Activated naive CD4-positive, alpha-beta T cell treated with anti-CD3 and anti-CD28 coated beads, Interleukin-2, amount 10 ng/mL, durations not matched to agents 7 days and 5 days (primary cell): ENCODE measurements at regions not wholly inside any gene's neighbourhood (a gene's known extent, or its start where the extent isn't known, plus 50 kb on each side); places are given as distances from the start of the nearest gene placed in this dataset.
"Not testable (repeated sequence)": the region's sequence is repeated elsewhere in the genome, so short reads cannot be mapped to it uniquely, and the experiment has no call there.

Experiments used
- CTCF ChIA-PET: fragments of 350-600 bp; sonication (Branson Sonifier 250); formaldehyde crosslinking; loops from one replicate; lab custom pipeline; 2021; ENCODE audit warnings: antibody characterized with exemption; lab: Charles Lee
- DNase-seq: peaks from one replicate; pipeline ENCODE4 v3.0.0-alpha.2; 2020
- H3K27ac Mint-ChIP-seq: one replicate; pipeline ENCODE4 v1.8.0; 2021; ENCODE audit warnings: mild to moderate bottlenecking, moderate library complexity, mixed read lengths
- H3K27me3 Mint-ChIP-seq: one replicate; pipeline ENCODE4 v1.8.0; 2021; ENCODE audit warnings: mild to moderate bottlenecking, mixed read lengths
- H3K36me3 Mint-ChIP-seq: one replicate; pipeline ENCODE4 v1.8.0; 2021; ENCODE audit warnings: mixed read lengths
- H3K4me1 Mint-ChIP-seq: one replicate; pipeline ENCODE4 v1.8.0; 2021; ENCODE audit warnings: mixed read lengths
- H3K4me3 Mint-ChIP-seq: one replicate; pipeline ENCODE4 v1.8.0; 2021; ENCODE audit warnings: mild to moderate bottlenecking, moderate library complexity, mixed read lengths
- H3K9me3 Mint-ChIP-seq: one replicate; pipeline ENCODE4 v1.8.0; 2021; ENCODE audit warnings: mixed read lengths

DNA sequence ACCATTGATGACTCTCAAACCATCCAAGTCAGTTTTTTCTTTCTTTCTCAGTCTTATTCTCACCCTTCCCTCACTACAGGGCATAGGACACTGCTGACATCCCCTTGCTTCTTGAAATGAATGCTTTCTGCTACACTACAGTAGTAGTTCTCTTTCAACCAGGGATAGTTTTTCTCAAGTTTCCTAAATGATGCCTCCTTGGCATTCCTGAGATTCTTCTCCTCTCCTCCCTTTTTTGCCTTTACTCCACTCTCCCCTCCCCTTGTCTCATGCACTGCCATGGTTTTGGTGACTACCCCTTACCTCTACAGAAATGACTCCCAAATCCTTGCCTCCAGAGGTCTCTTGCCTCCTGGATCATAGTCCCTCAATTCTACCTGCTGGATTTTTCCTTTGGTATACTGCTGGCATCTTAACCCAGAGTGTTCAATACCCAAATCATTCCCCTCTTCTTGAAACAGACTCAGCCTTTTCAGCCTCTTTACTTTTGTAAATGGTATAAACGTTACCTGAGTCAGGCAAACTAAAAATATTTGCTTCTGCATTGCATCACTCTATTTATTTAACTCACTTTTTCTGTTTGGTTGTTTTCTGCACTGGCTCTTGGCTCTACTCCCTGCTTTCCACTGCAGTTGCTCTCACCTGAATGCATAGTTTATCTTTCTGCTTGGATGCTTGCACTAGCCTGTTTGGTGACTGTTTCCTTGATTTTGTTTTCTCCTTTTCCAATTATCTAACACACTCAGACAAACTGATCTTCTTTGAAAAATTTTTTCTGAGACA is 211.6 kb upstream of the IGF1 start:
- CTCF ChIA-PET, result no interaction called here
- H3K27me3 Mint-ChIP-seq, result no peaks in the 10 kb centered on the region
- DNase-seq, result no peak
- H3K4me1 Mint-ChIP-seq, result no peaks in the 10 kb centered on the region
- no peaks in the 10 kb centered on the region for H3K36me3 Mint-ChIP-seq
- no peak overlapping the region for H3K4me3 Mint-ChIP-seq
- peaks cover 3% of the 10 kb centered on the region for H3K9me3 Mint-ChIP-seq
- H3K27ac Mint-ChIP-seq, result no peak overlapping the region

DNA sequence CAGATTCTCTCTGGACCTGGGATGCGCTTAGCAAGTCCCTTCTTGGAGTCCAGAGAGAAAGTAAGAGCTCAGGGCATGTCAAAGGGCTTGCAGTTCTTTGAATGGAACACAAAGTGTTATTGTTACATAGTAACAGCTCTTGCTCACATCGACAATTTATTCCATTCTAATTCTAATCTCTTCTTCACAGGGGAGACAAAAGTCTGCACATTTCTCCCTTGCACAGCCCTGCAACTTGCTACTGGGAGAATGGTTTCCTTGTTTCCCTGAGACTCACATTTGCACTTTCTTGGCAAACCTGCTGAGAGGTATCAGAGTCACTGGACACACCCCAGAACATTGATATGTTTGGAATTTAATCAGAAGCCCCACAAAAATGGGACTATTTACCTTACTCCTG is 209.9 kb upstream of the IGF1 start:
- Mint-ChIP-seq H3K9me3 (peaks cover 3% of the 10 kb centered on the region), H3K36me3 (no peaks in the 10 kb centered on the region), H3K27me3 (no peaks in the 10 kb centered on the region), H3K27ac (no peak overlapping the region), H3K4me3 (no peak overlapping the region), H3K4me1 (no peaks in the 10 kb centered on the region)
- CTCF ChIA-PET, result no interaction called here
- no peak for DNase-seq

DNA sequence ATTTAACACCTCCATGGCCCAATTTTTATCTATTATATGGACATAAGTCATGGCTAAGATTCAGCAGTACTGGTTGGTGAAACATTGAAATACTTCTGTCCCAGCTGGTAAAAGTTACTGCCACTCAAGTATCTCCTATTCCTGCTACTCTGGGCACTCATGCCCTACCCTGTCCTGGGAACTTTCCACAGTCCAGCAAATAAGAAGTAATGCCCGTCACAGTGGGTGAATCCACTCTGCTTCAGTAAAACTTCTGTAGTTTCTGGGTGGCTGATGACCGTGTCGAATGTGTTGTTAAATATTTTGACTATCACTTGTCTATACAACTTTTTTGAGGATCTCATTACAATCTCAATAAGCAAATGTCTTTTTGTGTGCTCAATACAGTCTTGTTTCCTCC is 209.3 kb upstream of the IGF1 start:
- no peak overlapping the region for H3K27ac Mint-ChIP-seq
- H3K27me3 Mint-ChIP-seq, result no peaks in the 10 kb centered on the region
- no peak overlapping the region for H3K4me3 Mint-ChIP-seq
- CTCF ChIA-PET, result no interaction called here
- no peaks in the 10 kb centered on the region for H3K4me1 Mint-ChIP-seq
- DNase-seq, result no peak
- H3K9me3 Mint-ChIP-seq, result peaks cover 2% of the 10 kb centered on the region
- no peaks in the 10 kb centered on the region for H3K36me3 Mint-ChIP-seq

DNA sequence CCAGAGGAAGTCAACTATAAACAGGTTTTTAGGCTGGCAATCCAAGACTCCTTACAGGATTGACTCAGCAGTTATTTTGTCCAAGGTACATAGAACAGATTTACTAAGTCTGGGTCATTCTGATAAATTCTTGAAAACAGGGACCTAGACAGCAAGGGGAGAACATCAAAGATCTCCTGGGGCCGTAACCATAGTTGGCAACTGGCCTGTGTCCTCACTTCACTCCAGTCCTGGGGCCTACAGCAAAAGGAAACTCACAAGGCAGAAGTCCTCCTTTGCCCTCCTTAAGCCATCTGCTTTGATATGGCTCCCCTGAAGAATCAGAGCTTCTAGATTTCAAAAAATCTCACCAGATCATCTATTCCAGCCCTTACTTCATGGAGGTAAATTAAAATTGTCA is 207.2 kb upstream of the IGF1 start:
- H3K36me3 Mint-ChIP-seq, result no peaks in the 10 kb centered on the region
- H3K4me3 Mint-ChIP-seq, result no peak overlapping the region
- no peak overlapping the region for H3K27ac Mint-ChIP-seq
- no peaks in the 10 kb centered on the region for H3K4me1 Mint-ChIP-seq
- no peaks in the 10 kb centered on the region for H3K27me3 Mint-ChIP-seq
- DNase-seq, result no peak
- CTCF ChIA-PET, result no interaction called here
- H3K9me3 Mint-ChIP-seq, result peaks cover 2% of the 10 kb centered on the region

DNA sequence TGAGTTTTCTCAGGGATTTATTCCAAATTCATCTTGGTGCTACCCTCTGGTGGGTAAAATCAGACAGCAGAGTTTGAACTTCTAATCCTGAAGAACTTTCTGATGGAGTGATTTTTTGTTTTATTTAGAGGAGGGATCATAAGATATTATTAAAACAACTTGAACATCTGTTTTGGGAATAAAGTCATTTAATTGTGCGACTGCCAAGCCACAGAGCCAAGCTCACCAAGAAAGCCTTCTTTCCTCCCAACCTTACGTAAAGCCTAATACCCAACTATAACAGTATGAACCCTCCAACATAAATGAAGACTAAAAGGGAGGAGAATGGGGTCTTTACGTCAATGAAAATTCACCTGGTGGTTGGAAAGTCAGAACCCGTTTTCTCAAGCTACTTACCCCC is 205.5 kb upstream of the IGF1 start:
- no peaks in the 10 kb centered on the region for H3K27me3 Mint-ChIP-seq
- no peak overlapping the region for H3K27ac Mint-ChIP-seq
- DNase-seq, result no peak
- no peaks in the 10 kb centered on the region for H3K4me1 Mint-ChIP-seq
- H3K4me3 Mint-ChIP-seq, result no peak overlapping the region
- H3K9me3 Mint-ChIP-seq, result peaks cover 2% of the 10 kb centered on the region
- CTCF ChIA-PET, result no interaction called here
- H3K36me3 Mint-ChIP-seq, result no peaks in the 10 kb centered on the region

DNA sequence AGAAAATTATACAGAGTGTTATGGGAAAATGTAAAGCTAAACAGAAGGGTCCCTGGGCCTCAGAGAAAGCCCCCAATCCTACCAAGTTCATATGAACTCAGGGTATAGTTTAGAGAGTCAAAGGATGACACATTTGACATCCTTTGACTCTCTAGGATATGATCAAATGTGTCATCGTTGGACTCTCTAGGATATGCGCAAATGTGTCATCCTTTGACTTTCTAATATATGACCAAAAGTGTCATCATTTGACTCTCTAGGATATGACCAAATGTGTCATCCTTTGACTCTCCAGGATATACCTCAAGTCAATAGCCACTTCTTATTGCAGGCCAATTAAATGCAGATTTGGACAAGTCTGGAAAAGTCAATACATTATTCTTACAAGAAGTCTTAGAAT is 204.8 kb upstream of the IGF1 start:
- Mint-ChIP-seq H3K27me3 (no peaks in the 10 kb centered on the region), H3K27ac (no peak overlapping the region), H3K4me3 (no peak overlapping the region), H3K9me3 (peaks cover 2% of the 10 kb centered on the region), H3K4me1 (no peaks in the 10 kb centered on the region), H3K36me3 (no peaks in the 10 kb centered on the region)
- DNase-seq, result no peak
- CTCF ChIA-PET, result no interaction called here

DNA sequence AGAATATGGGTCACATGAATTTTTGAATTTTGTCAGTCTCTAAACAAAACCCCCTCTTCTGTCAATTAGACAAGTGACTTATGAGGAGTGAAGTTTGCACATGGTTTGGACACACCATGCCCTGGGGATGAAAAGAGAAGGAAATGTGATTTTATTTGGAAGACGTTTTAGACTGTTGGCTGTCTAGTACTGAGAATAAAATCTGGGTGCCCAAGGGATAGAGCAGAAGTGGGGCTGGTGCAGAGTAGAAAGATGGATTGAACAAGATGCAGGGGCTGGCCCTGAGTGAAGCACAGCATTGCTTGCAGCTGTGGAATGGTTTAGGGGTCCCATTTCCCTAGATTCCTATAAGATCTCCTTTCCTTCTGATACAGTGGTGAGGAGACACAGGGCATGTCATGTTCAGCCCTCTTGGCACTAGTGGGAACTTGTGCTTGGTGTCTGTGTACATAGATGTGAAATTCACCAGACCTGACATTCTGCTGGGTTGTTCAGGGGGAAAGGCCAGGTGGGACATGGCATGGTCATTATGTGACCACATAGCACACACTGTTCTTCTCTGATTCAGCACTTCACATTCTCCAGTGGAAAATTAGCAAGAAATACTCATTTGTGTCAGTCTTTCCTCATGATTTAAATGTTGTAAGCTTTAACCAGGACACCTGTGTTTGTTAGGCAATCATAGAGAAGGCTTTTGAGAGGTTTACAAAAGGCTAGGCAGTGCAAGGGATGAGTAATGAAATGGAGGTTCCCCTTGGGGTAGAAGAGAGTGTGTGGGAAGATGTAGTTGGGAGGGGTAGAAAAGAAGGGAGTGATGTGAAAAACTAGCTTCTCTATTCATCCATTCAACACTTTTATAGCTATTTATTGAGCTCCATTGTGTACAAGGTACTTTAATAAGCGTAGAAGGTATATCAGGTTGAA is 202.3 kb upstream of the IGF1 start:
- CTCF ChIA-PET, result no interaction called here
- Mint-ChIP-seq H3K27me3 (no peaks in the 10 kb centered on the region), H3K36me3 (no peaks in the 10 kb centered on the region), H3K4me3 (no peak overlapping the region), H3K27ac (no peak overlapping the region), H3K4me1 (no peaks in the 10 kb centered on the region), H3K9me3 (peaks cover 2% of the 10 kb centered on the region)
- no peak for DNase-seq

DNA sequence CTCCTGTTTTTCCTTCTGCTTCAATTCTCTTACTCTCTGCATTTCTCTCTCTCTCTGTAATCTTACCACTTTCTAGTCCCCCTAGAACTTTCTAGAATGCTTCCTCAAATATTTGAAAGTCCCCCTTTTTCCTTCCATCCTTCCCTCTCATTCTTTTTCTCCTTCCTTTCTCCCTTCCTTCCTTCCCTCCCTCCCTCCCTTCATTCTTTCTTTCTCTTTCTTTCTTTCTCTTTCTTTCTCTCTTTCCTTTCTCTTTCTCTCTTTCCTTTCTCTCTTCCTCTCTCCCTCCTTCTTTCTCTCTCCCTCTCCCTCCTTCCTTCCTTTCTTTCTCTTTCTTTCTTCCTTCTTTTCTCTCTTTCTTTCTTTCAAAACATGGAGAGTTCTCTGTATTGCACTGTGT is 201.4 kb upstream of the IGF1 start:
- Mint-ChIP-seq H3K27me3 (no peaks in the 10 kb centered on the region), H3K4me1 (no peaks in the 10 kb centered on the region), H3K4me3 (no peak overlapping the region), H3K9me3 (peaks cover 2% of the 10 kb centered on the region), H3K27ac (no peak overlapping the region), H3K36me3 (no peaks in the 10 kb centered on the region)
- no peak for DNase-seq
- CTCF ChIA-PET, result no interaction called here

DNA sequence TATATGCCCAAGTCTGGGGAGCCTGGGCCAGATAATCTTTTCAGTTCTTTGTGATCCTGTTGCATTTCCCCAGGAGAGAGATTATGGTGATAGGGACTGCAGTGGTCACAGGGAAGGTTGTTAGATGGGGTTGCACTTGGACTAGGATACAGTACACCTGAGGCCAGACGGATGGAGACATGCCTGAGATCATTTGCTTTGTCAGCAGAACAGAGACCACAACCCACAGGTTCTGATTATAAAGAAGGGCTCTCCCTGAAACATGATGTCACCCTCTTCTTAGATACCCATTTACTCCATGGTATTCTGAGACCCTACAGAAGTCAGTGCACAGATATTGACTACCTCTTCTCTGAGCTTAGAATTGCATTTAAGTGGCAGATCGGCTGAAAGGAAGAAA is 200.9 kb upstream of the IGF1 start:
- no peaks in the 10 kb centered on the region for H3K4me1 Mint-ChIP-seq
- H3K27ac Mint-ChIP-seq, result no peak overlapping the region
- DNase-seq, result no peak
- no peak overlapping the region for H3K4me3 Mint-ChIP-seq
- H3K9me3 Mint-ChIP-seq, result peaks cover 2% of the 10 kb centered on the region
- CTCF ChIA-PET, result no interaction called here
- no peaks in the 10 kb centered on the region for H3K27me3 Mint-ChIP-seq
- H3K36me3 Mint-ChIP-seq, result no peaks in the 10 kb centered on the region

DNA sequence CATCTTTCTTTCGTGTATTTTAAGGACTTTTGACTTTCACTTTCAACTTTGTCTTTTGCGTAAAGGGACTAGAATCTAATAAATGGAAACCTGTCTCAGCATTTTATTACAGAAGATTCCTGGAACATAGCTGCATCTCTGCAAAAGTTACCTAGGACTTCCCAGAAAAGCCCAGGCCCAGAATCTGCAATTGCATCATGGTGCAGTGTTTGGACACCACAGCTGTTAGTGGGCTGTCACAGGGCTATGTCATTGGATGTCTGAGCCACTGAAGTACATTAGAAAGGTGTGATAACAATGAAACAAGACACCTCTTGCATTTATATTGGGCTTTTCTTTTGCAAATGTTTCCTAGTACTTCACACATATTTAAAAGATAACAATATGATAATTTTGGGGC is 199.9 kb upstream of the IGF1 start:
- Mint-ChIP-seq H3K4me1 (no peaks in the 10 kb centered on the region), H3K9me3 (peaks cover 2% of the 10 kb centered on the region), H3K27me3 (no peaks in the 10 kb centered on the region), H3K4me3 (no peak overlapping the region), H3K27ac (no peak overlapping the region), H3K36me3 (no peaks in the 10 kb centered on the region)
- CTCF ChIA-PET, result no interaction called here
- no peak for DNase-seq

DNA sequence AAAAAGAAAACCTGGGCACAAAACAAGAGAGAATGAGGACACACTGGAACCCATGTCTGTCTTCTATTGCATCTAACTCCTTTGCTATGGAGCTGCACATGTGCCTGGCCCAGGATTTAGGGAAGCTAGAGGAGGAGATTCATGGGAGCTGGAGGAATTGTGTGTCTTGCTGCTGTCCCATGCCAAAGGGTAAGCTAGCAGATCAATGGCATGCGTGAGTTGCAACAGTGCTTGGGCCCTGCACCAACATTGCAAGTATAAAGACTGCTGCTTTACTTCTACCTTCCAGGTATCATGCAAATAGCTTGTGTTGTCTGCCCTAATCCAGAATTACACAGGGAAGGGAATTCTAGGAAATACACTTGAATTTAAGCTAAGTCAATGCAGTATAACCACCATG is 196.4 kb upstream of the IGF1 start:
- H3K4me1 Mint-ChIP-seq, result no peaks in the 10 kb centered on the region
- no peak overlapping the region for H3K27ac Mint-ChIP-seq
- no peaks in the 10 kb centered on the region for H3K27me3 Mint-ChIP-seq
- peaks cover 8% of the 10 kb centered on the region for H3K9me3 Mint-ChIP-seq
- DNase-seq, result no peak
- no peak overlapping the region for H3K4me3 Mint-ChIP-seq
- CTCF ChIA-PET, result no interaction called here
- no peaks in the 10 kb centered on the region for H3K36me3 Mint-ChIP-seq

DNA sequence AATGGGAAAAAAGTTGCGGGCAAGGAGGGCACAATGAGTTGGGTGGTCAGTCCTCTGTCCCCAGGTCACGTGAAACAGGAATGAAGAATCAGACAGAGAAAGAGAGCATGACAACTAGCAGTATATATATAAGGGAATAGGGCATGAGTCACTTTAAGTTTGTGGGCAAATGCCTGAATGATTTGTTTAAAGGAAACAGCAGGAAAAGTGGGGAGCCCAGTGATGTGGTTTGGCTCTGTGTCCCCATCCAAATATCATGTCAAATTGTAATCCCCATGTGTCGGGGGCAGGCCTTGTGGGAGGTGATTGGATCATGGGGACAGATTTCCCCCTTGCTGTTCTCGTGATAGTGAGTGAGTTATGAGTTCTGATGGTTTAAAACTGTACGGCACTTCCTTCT is 195.3 kb upstream of the IGF1 start:
- no peaks in the 10 kb centered on the region for H3K27me3 Mint-ChIP-seq
- no peak for DNase-seq
- no peak overlapping the region for H3K27ac Mint-ChIP-seq
- peaks cover 8% of the 10 kb centered on the region for H3K9me3 Mint-ChIP-seq
- no peaks in the 10 kb centered on the region for H3K4me1 Mint-ChIP-seq
- H3K4me3 Mint-ChIP-seq, result no peak overlapping the region
- no peaks in the 10 kb centered on the region for H3K36me3 Mint-ChIP-seq
- CTCF ChIA-PET, result no interaction called here

DNA sequence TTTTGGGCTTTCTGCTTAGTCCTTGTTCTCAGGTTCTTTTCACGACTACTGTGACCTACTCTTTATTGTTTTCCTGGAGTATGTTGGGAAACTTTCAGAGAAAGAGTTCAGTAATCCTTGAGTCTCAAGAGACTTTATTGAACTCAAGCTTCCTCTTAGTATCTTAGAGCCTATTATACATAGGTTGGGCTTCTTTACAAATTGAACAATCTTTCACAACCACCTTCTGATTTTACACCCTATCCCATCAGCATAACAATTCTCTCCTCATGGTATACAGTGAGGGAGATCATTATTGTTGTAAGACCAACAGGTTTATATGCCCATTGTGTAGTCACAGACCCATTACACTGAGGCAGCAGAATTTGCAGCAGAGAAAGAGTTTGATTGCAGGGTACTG is 193.2 kb upstream of the IGF1 start:
- DNase-seq, result no peak
- CTCF ChIA-PET, result no interaction called here
- Mint-ChIP-seq H3K36me3 (no peaks in the 10 kb centered on the region), H3K4me1 (no peaks in the 10 kb centered on the region), H3K27me3 (no peaks in the 10 kb centered on the region), H3K9me3 (peaks cover 7% of the 10 kb centered on the region), H3K4me3 (no peak overlapping the region), H3K27ac (no peak overlapping the region)

DNA sequence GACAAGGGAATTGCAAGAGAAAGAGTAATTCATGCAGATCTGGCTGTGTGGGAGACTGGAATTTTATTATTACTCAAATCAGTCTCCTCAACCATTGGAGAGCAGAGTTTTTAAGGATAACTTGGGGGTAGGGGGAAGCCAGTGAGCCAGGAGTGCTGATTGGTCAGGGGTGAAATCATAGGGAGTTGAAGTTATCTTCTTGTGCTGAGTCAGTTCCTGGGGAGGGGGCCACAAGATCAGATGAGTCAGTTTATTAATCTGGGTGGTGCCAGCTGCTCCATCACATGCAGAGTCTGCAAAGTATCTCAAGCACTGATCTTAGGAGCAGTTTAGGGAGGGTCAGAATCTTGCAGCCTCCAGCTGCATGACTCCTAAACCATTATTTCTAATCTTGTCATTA is 191.8 kb upstream of the IGF1 start:
- DNase-seq, H3K4me3 Mint-ChIP-seq, H3K36me3 Mint-ChIP-seq, H3K4me1 Mint-ChIP-seq, H3K9me3 Mint-ChIP-seq, CTCF ChIA-PET, H3K27ac Mint-ChIP-seq, H3K27me3 Mint-ChIP-seq: not testable (repeated sequence)

DNA sequence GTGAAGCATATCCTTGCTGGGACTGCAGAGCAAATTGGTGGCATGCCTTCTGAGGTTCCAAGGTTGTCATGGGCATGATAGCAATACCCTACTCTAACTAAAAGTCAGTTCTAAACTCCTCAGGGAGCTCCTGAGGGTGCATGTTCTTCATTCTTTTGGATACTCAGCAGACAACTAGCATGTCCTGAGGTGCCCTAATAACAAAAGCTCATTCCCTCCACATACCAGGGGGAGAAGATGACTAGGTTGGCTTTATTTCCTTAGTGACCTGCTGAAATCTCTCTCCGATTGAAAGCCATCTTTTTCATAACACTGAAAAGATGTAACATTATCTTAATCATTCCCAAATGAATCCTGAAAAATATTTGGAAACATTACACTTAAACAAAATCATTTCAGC is 188.7 kb upstream of the IGF1 start:
- CTCF ChIA-PET, result no interaction called here
- Mint-ChIP-seq H3K4me1 (no peaks in the 10 kb centered on the region), H3K27ac (no peak overlapping the region), H3K9me3 (peaks cover 6% of the 10 kb centered on the region), H3K36me3 (no peaks in the 10 kb centered on the region), H3K27me3 (no peaks in the 10 kb centered on the region), H3K4me3 (no peak overlapping the region)
- no peak for DNase-seq
